ENCODE measurements at regions not wholly inside any gene's neighbourhood (a gene's known extent, or its start where the extent isn't known, plus 50 kb on each side); places are given as distances from the start of the nearest gene placed in this dataset.

DNA sequence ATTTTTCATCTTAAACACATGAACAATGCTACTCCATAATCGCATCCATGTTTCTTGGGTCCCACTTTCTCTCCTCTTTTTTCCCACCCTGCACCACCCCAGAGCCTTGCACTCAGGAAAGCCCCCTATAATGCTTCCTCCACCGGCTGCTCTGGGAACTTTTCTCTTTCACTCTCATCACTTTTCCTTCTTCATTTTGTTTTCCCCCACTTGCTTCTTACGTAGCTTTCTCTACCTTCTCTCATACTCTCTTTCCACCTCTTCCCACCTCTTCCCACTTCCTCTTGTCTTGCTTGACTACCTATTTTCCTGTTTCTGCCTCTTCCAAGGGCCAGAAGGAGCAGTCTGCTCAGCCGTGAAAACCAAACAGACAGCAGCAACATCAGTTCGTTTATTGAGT is 229.5 kb upstream of the RHOBTB1 start:
- TF ChIP-seq CTCF (IDR thresholded peaks at IDR 0.05; ENCODE audit: borderline replicate concordance, insufficient read depth, low read depth, low read length), result no peak
- H3K4me3 ChIP-seq (ENCODE audit: low read depth, low read length), result no peak overlapping the region

GRCh38 chr10:61172182-61172926 is 228.4 kb upstream of the RHOBTB1 start:
- TF ChIP-seq CTCF (IDR thresholded peaks at IDR 0.05; ENCODE audit: borderline replicate concordance, insufficient read depth, low read depth, low read length), result no peak
- no peak overlapping the region for H3K4me3 ChIP-seq (ENCODE audit: low read depth, low read length)

DNA sequence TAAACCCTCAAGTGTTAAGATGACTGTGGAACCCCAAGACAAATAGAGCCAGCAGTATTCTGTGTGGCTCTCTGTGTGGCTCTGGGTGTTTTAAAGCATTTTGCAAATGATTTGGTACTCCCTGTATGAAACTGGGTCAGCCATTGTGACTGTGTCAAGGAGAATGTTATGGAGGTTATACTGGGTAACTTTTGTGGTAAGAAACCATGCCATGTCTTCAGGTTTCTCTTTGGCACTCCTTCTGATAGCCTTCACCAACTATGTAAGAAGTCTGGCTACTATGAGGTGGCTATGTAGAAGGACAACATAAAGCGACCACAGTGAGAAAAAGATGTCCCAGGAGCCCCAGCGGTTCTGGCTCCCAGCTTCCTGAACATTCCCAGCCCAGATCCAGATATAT is 226.6 kb upstream of the RHOBTB1 start:
- TF ChIP-seq CTCF (IDR thresholded peaks at IDR 0.05; ENCODE audit: borderline replicate concordance, insufficient read depth, low read depth, low read length), result no peak
- H3K4me3 ChIP-seq (ENCODE audit: low read depth, low read length), result no peak overlapping the region

GRCh38 chr10:61169294-61169693 is 225.3 kb upstream of the RHOBTB1 start:
- TF ChIP-seq CTCF (IDR thresholded peaks at IDR 0.05; ENCODE audit: borderline replicate concordance, insufficient read depth, low read depth, low read length), result no peak
- H3K4me3 ChIP-seq (ENCODE audit: low read depth, low read length), result no peak overlapping the region

- no peak for TF ChIP-seq CTCF (IDR thresholded peaks at IDR 0.05; ENCODE audit: borderline replicate concordance, insufficient read depth, low read depth, low read length)
- no peak overlapping the region for H3K4me3 ChIP-seq (ENCODE audit: low read depth, low read length)
Measured at GRCh38 chr10:61166489-61166888, 222.5 kb upstream of the RHOBTB1 start.

DNA sequence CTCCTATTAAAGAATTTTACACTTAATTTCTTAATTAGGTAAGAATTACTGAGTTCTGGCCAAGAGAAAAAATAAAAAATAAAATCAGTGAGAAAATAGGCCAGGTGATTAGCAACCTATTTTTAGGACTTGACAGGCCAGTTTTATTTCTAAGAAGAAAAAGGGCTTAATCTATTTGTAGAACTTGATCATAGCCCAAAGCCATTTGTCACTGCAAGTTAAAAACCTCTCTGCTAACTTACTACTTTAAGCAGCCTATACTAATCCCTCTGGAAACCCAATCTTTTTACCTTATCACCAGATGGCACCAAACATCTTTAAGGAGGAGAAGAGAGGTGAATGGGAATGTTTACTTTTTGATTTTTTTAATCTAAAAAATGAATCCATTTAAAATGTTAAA is 222.1 kb upstream of the RHOBTB1 start:
- no peak overlapping the region for H3K4me3 ChIP-seq (ENCODE audit: low read depth, low read length)
- no peak for TF ChIP-seq CTCF (IDR thresholded peaks at IDR 0.05; ENCODE audit: borderline replicate concordance, insufficient read depth, low read depth, low read length)

DNA sequence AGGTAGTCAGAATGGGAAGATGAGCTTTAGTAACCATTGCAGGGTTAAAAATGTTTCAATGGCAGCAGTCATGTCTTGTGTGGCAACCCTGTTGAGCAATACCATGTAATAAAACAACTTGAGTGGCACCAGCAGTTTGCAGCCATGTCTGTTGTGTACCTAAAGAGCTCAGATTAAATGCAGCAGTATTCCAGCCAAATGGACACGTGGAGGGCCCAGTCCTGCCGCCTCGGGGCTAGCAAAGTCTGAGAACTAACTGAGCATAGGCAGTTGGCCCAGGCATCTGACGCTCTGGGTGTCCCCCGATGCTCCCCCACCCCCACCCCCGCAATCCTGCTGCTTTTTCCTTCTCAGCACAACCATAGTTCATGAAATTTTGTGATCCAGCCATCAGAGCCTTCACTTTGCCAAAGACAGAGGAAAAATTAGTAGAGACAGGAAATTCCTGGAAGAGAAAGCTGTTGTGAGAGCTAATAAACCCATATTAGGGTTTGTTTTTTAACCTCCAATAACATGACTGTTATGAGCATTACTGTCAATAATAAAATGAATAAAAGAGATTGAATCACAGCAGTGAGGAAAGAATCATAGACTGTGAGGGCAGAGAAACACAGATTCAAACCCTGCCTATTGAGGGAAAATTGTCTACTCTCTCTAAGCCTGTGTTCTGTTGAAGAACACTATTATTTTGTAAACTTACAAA is 220.6 kb upstream of the RHOBTB1 start:
- no peak for TF ChIP-seq CTCF (IDR thresholded peaks at IDR 0.05; ENCODE audit: borderline replicate concordance, insufficient read depth, low read depth, low read length)

More for the DNA sequence above, 220.6 kb upstream of the RHOBTB1 start:
- H3K4me3 ChIP-seq (ENCODE audit: low read depth, low read length), result no peak overlapping the region

Data from GM12875 (cell line).